ENCODE measurements at regions not wholly inside any gene's neighbourhood (a gene's known extent, or its start where the extent isn't known, plus 50 kb on each side); places are given as distances from the start of the nearest gene placed in this dataset.
"Not testable (repeated sequence)": the region's sequence is repeated elsewhere in the genome, so short reads cannot be mapped to it uniquely, and the experiment has no call there.

GRCh38 chrX:121405826-121406225 is 358.4 kb downstream of the GLUD2 start:
- no peak for DNase-seq (ENCODE audit: low read depth in 3 of 3, low spot score in 2 of 3)

GRCh38 chrX:121407627-121408026 is 360.2 kb downstream of the GLUD2 start:
- DNase-seq (ENCODE audit: low read depth in 3 of 3, low spot score in 2 of 3): no peak

GRCh38 chrX:121431514-121431913 is 384.1 kb downstream of the GLUD2 start:
- DNase-seq (ENCODE audit: low read depth in 3 of 3, low spot score in 2 of 3): not testable (repeated sequence)

GRCh38 chrX:121433289-121433688 is 385.9 kb downstream of the GLUD2 start:
- DNase-seq (ENCODE audit: low read depth in 3 of 3, low spot score in 2 of 3): no peak

GRCh38 chrX:121437666-121438065 is 390.3 kb downstream of the GLUD2 start:
- not testable (repeated sequence) for DNase-seq (ENCODE audit: low read depth in 3 of 3, low spot score in 2 of 3)

GRCh38 chrX:121455890-121456289 is 408.5 kb downstream of the GLUD2 start:
- no peak for DNase-seq (ENCODE audit: low read depth in 3 of 3, low spot score in 2 of 3)

- no peak for DNase-seq (ENCODE audit: low read depth in 3 of 3, low spot score in 2 of 3)
Measured at GRCh38 chrX:121456315-121456714, 408.9 kb downstream of the GLUD2 start.

- no peak for DNase-seq (ENCODE audit: low read depth in 3 of 3, low spot score in 2 of 3)
Measured at GRCh38 chrX:121457096-121457495, 409.7 kb downstream of the GLUD2 start.

GRCh38 chrX:121479406-121479805 is 432.0 kb downstream of the GLUD2 start:
- no peak for DNase-seq (ENCODE audit: low read depth in 3 of 3, low spot score in 2 of 3)

- DNase-seq (ENCODE audit: low read depth in 3 of 3, low spot score in 2 of 3): no peak
Measured at GRCh38 chrX:121496966-121497365, 449.6 kb downstream of the GLUD2 start.

GRCh38 chrX:121504153-121504552 is 456.7 kb downstream of the GLUD2 start:
- DNase-seq (ENCODE audit: low read depth in 3 of 3, low spot score in 2 of 3): no peak

GRCh38 chrX:121546317-121546716 is 498.9 kb downstream of the GLUD2 start:
- no peak for DNase-seq (ENCODE audit: low read depth in 3 of 3, low spot score in 2 of 3)

GRCh38 chrX:121558886-121559285 is 511.5 kb downstream of the GLUD2 start:
- DNase-seq (ENCODE audit: low read depth in 3 of 3, low spot score in 2 of 3): no peak

- DNase-seq (ENCODE audit: low read depth in 3 of 3, low spot score in 2 of 3): no peak
Measured at GRCh38 chrX:121562616-121563015, 515.2 kb downstream of the GLUD2 start.

GRCh38 chrX:121569609-121570008 is 522.2 kb downstream of the GLUD2 start:
- DNase-seq (ENCODE audit: low read depth in 3 of 3, low spot score in 2 of 3): no peak

- DNase-seq (ENCODE audit: low read depth in 3 of 3, low spot score in 2 of 3): no peak
Measured at GRCh38 chrX:121570072-121570841, 522.8 kb downstream of the GLUD2 start.

- DNase-seq (ENCODE audit: low read depth in 3 of 3, low spot score in 2 of 3): no peak
Measured at GRCh38 chrX:121571333-121571732, 523.9 kb downstream of the GLUD2 start.

GRCh38 chrX:121574384-121574783 is 527.0 kb downstream of the GLUD2 start:
- DNase-seq (ENCODE audit: low read depth in 3 of 3, low spot score in 2 of 3): not testable (repeated sequence)

GRCh38 chrX:121579016-121579760 is 531.8 kb downstream of the GLUD2 start:
- DNase-seq (ENCODE audit: low read depth in 3 of 3, low spot score in 2 of 3): no peak

GRCh38 chrX:121581885-121582284 is 534.5 kb downstream of the GLUD2 start:
- DNase-seq (ENCODE audit: low read depth in 3 of 3, low spot score in 2 of 3): no peak

- DNase-seq (ENCODE audit: low read depth in 3 of 3, low spot score in 2 of 3): no peak
Measured at GRCh38 chrX:121585626-121586025, 538.2 kb downstream of the GLUD2 start.

GRCh38 chrX:121592884-121593283 is 545.5 kb downstream of the GLUD2 start:
- no peak for DNase-seq (ENCODE audit: low read depth in 3 of 3, low spot score in 2 of 3)

Data from right renal cortex interstitium (tissue), 3 donors.